B cell (primary cell): ENCODE measurements at regions not wholly inside any gene's neighbourhood (a gene's known extent, or its start where the extent isn't known, plus 50 kb on each side); places are given as distances from the start of the nearest gene placed in this dataset.

Experiments used
- EZH2 ChIP-seq: IDR thresholded peaks from 2 replicates; pipeline ENCODE4 v1.6.1; 2012; ENCODE audit warnings: borderline replicate concordance, low read depth, mild to moderate bottlenecking, moderate library complexity, low read length; ENCODE audit not compliant: insufficient read depth, poor library complexity, severe bottlenecking
- TF ChIP-seq, protein P1 (sequence below): fragments of 200-600 bp; IDR thresholded peaks from one replicate; pipeline ENCODE4 v1.8.0; 2022; ENCODE audit warnings: antibody characterized with exemption, mild to moderate bottlenecking

DNA sequence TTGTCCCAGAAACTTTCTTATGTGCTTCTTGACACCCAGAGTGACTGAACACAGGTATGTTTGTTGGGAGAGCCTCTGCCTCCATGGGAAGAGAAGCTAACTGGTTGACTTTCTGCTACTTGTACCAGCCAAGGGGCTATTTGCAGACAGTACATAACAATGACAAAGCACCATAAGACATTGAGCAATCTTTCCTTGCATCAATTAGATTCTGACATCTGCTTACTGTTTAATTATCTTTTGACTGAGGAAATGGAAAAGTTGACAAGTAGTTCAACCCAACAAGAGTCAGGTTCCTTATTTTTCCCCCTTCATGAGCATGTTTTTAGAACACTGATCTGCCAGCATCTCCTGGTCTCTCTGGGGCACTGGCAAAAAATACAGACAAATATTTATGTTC is 157.7 kb downstream of the RPLP1 start:
- TF ChIP-seq, protein P1, sequence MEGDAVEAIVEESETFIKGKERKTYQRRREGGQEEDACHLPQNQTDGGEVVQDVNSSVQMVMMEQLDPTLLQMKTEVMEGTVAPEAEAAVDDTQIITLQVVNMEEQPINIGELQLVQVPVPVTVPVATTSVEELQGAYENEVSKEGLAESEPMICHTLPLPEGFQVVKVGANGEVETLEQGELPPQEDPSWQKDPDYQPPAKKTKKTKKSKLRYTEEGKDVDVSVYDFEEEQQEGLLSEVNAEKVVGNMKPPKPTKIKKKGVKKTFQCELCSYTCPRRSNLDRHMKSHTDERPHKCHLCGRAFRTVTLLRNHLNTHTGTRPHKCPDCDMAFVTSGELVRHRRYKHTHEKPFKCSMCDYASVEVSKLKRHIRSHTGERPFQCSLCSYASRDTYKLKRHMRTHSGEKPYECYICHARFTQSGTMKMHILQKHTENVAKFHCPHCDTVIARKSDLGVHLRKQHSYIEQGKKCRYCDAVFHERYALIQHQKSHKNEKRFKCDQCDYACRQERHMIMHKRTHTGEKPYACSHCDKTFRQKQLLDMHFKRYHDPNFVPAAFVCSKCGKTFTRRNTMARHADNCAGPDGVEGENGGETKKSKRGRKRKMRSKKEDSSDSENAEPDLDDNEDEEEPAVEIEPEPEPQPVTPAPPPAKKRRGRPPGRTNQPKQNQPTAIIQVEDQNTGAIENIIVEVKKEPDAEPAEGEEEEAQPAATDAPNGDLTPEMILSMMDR = no peak
- TF ChIP-seq EZH2 = no peak
